RWPE1 (cell line): ENCODE measurements at regions not wholly inside any gene's neighbourhood (a gene's known extent, or its start where the extent isn't known, plus 50 kb on each side); places are given as distances from the start of the nearest gene placed in this dataset.

Source experiments
- CTCF ChIA-PET: fragments of 350-600 bp; sonication (Branson Sonifier 250); formaldehyde crosslinking; extraction: SDS; loops from one replicate; lab custom pipeline; 2021; lab: Yijun Ruan, JAX
- POLR2A ChIA-PET: fragments of 400-600 bp; formaldehyde crosslinking; extraction: SDS; loops from one replicate; lab custom pipeline; 2020; ENCODE audit warnings: antibody characterized with exemption; ENCODE audit not compliant: low non-redundant PET; lab: Yijun Ruan, JAX
- DNase-seq: peaks from one replicate; pipeline ENCODE4 v3.0.0; 2012; ENCODE audit warnings: low spot score
- H3K27ac ChIP-seq: fragments of 450-650 bp; 2 replicates; pipeline ENCODE4 v1.5.1; 2017
- CTCF ChIP-seq: fragments of 450-650 bp; conservative IDR thresholded peaks from 2 replicates; pipeline ENCODE4 v1.5.1; 2017; ENCODE audit warnings: low read depth, mild to moderate bottlenecking

DNA sequence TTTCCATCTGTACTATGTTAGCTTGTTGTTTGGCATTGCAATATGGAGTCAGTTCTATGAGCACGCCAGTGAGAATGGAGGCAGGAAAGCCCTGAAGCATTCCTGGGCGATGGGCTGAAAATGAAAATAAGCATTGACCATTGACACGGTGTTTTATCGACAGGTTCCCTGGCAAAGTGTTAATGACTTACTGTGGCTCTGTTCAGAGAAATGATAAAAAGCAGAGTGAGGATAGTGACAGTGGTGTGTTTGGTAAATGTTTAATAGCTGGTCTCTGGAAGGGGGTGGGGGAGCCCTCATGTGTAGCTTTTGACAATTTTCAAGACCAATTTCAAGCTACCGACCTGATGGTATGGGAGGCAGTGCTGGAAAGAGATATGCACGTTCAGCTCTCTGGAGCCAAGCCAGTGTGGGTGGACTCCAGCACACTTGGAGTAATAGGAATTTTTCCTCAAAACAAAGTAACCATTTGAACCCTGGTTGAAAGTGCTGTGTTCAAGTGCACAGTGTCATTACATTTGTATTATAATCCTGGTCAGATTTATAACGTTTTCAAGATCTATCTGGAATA is 341.7 kb upstream of the ROBO2 start:
- DNase-seq: no peak
- CTCF ChIA-PET: interaction anchor here (0.6 kb wide), 1 partner anchor 9 kb away, joined by 3 read pairs; no protein-coding TSS in a partner anchor
- POLR2A ChIA-PET: no interaction called here
- H3K27ac ChIP-seq: no peak overlapping the region
- TF ChIP-seq CTCF: no peak

GRCh38 chr3:76699846-76700245 is 340.1 kb upstream of the ROBO2 start:
- POLR2A ChIA-PET: no interaction called here
- no peak for DNase-seq
- CTCF ChIA-PET: no interaction called here
- H3K27ac ChIP-seq: no peak overlapping the region
- no peak for TF ChIP-seq CTCF

DNA sequence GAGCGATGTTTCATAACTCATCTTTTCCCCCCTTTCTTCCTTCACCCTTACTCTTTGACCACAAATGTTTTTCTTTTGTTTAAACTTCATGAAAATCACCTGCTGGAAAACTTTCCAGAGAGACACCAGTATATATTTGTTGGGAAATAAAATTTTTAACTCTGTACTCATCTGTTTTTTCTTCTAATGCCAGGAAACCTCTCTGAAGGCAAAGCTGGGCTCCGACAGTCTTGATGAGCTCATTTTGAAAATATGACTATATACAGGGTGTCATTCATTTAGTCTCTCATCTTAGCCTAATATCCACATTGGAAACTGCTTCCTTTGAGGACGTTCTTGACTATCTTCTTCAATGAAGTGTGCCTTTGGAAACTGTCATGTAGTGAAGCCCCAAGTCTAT is 339.6 kb upstream of the ROBO2 start:
- TF ChIP-seq CTCF: no peak
- POLR2A ChIA-PET: no interaction called here
- no peak overlapping the region for H3K27ac ChIP-seq
- CTCF ChIA-PET: no interaction called here
- no peak for DNase-seq

GRCh38 chr3:76702676-76703075 is 337.2 kb upstream of the ROBO2 start:
- TF ChIP-seq CTCF: no peak
- ChIA-PET CTCF (interaction anchor here (0.6 kb wide), 1 partner anchor 1822 kb away, joined by 4 read pairs; no protein-coding TSS in a partner anchor), POLR2A (no interaction called here)
- no peak for DNase-seq
- H3K27ac ChIP-seq: no peak overlapping the region

GRCh38 chr3:76715426-76715825 is 324.5 kb upstream of the ROBO2 start:
- POLR2A ChIA-PET: no interaction called here
- CTCF ChIA-PET: no interaction called here
- no peak for DNase-seq
- H3K27ac ChIP-seq: no peak overlapping the region
- no peak for TF ChIP-seq CTCF

DNA sequence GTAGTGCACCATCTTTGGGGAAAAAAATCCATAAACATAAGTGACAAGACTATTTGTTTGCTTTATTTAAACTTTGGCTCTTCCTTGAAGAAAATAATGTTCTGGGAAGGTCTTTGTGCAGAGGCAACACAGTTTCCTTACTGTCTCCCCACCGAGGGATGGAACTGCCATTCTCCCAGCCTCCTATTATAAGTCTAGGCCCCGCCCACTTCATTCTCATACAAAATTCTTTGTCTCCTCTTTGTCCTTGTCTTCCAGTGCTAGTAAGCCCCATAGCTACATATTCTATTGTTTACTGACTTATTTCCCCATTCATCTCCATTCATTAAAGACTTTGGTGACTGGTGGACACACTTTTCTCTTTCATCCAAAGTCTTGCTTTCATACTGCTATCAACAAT is 316.5 kb upstream of the ROBO2 start:
- CTCF ChIA-PET: no interaction called here
- TF ChIP-seq CTCF: no peak
- no peak overlapping the region for H3K27ac ChIP-seq
- POLR2A ChIA-PET: no interaction called here
- DNase-seq: no peak

GRCh38 chr3:76724075-76724474 is 315.8 kb upstream of the ROBO2 start:
- POLR2A ChIA-PET: no interaction called here
- no peak overlapping the region for H3K27ac ChIP-seq
- DNase-seq: no peak
- TF ChIP-seq CTCF: no peak
- CTCF ChIA-PET: interaction anchor here (0.5 kb wide), 1 partner anchor 180 kb away, joined by 4 read pairs; no protein-coding TSS in a partner anchor
